Thyroid gland (tissue), 4 donors: ENCODE measurements at regions not wholly inside any gene's neighbourhood (a gene's known extent, or its start where the extent isn't known, plus 50 kb on each side); places are given as distances from the start of the nearest gene placed in this dataset.

Source experiments
- DNase-seq, 2 donors: peaks; one replicate each; pipeline ENCODE4 v3.0.0-alpha.2; 2019
- H3K27ac ChIP-seq, 3 donors: fragments of 200-600 bp; sonication (generic); 1 replicate in 2 of 3; 2 replicates in 1 of 3; pipeline ENCODE4 v1.5.1; 2016 to 2019; ENCODE audit warnings: mild to moderate bottlenecking in 1 of 3, moderate library complexity in 1 of 3
- H3K27me3 ChIP-seq: fragments of 200-600 bp; sonication (generic); one replicate; pipeline ENCODE4 v1.5.1; 2019
- H3K36me3 ChIP-seq, 2 donors: fragments of 200-600 bp; sonication (generic); one replicate each; pipeline ENCODE4 v1.5.1; 2016 to 2019
- H3K4me1 ChIP-seq, 2 donors: fragments of 200-600 bp; sonication (generic); one replicate each; pipeline ENCODE4 v1.5.1; 2017 to 2019
- H3K4me3 ChIP-seq, 3 donors: fragments of 200-600 bp; sonication (generic); replicated peaks in 1 of 3; 1 replicate in 2 of 3; 2 replicates in 1 of 3; pipeline ENCODE4 v1.5.1; 2016; ENCODE audit warnings: mild to moderate bottlenecking in 1 of 3
- H3K9me3 ChIP-seq: fragments of 200-600 bp; sonication (generic); one replicate; pipeline ENCODE4 v1.5.1; 2017
- POLR2A ChIP-seq, 2 donors: fragments of 450-650 bp; IDR thresholded peaks; one replicate each; pipeline ENCODE4 v1.6.1; 2017; ENCODE audit warnings: antibody characterized with exemption in 2 of 2, mild to moderate bottlenecking in 2 of 2, moderate library complexity in 1 of 2
- WGBS, 2 donors: methylation state at CpG; one replicate each; pipeline ENCODE4 v1.1.5; 2017; 5-methylcytosine and 5-hydroxymethylcytosine counted together
- intact Hi-C: fragments of 100-400 bp; cut with DNase I; formaldehyde crosslinking; loops from one replicate; pipeline ENCODE4 v1.15.1; 2023
- TF ChIP-seq, protein P1 (sequence below), 6 experiments: fragments of 200-600 bp in 3 of 6; fragments of 450-650 bp in 3 of 6; sonication (generic) in 3 of 6; IDR thresholded peaks; one replicate each; pipeline ENCODE4 v1.5.1; 2016 to 2019; ENCODE audit warnings: antibody characterized with exemption in 6 of 6, mild to moderate bottlenecking in 2 of 6, inconsistent platforms in 1 of 6, moderate library complexity in 1 of 6

DNA sequence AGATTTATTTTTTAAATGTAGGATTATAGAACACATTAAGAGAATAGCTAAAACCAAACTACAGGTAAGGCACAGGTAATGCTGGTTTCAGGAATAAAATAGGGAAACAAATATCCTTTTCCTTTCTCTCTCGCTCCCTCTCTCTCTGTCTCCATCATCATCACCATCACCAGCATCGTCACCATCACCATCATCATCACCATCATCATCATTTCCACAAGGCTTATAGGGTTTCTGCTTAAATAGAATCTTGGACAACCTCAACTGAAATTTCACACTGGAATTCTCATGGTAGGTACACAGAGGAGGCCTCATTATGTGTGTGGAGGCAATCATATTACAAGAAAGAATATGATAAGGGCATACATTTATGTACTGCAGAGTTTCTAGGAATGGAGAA, 823.6 kb downstream of the MAFB start:
- no peaks in the 10 kb centered on the region for H3K4me1 ChIP-seq
- intact Hi-C loops = no loop called here
- H3K9me3 ChIP-seq = no peaks in the 10 kb centered on the region
- H3K27ac ChIP-seq = no peak overlapping the region
- TF ChIP-seq, protein P1, sequence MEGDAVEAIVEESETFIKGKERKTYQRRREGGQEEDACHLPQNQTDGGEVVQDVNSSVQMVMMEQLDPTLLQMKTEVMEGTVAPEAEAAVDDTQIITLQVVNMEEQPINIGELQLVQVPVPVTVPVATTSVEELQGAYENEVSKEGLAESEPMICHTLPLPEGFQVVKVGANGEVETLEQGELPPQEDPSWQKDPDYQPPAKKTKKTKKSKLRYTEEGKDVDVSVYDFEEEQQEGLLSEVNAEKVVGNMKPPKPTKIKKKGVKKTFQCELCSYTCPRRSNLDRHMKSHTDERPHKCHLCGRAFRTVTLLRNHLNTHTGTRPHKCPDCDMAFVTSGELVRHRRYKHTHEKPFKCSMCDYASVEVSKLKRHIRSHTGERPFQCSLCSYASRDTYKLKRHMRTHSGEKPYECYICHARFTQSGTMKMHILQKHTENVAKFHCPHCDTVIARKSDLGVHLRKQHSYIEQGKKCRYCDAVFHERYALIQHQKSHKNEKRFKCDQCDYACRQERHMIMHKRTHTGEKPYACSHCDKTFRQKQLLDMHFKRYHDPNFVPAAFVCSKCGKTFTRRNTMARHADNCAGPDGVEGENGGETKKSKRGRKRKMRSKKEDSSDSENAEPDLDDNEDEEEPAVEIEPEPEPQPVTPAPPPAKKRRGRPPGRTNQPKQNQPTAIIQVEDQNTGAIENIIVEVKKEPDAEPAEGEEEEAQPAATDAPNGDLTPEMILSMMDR (IDR thresholded peaks at IDR 0.05) = no peak
- no peak for TF ChIP-seq POLR2A (IDR thresholded peaks at IDR 0.05)
- 93 to 94% methylated on average over 2 of the region's 2 CpGs for WGBS, 2 donors
- no peaks in the 10 kb centered on the region for H3K27me3 ChIP-seq
- H3K36me3 ChIP-seq = no peaks in the 10 kb centered on the region
- DNase-seq = no peak
- H3K4me3 ChIP-seq = no peak overlapping the region

DNA sequence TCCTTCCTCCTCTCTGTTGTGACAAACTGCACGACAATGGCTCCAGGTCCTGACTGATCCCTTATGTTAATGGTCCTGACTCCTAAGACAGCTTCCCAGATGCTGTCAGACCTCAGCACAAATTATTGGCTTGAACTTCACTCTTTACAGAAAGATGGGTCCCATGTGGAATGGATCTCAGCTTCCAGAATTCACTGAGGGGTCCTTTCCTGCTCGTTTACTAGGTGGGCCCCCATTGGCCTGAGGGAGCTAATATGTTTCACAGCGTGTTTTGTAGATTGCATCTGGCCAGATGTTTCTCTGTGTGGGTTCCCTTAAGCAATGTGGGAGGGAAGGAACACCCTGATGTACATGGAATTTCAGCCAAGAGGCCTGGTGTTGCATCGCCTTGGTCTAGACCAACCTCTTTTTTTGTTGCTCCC, 826.6 kb downstream of the MAFB start:
- H3K27me3 ChIP-seq = no peaks in the 10 kb centered on the region
- no peak overlapping the region for H3K27ac ChIP-seq
- no peak overlapping the region for H3K4me3 ChIP-seq
- intact Hi-C loops = no loop called here
- TF ChIP-seq, protein P1 (IDR thresholded peaks at IDR 0.05) = no peak
- no peak for TF ChIP-seq POLR2A (IDR thresholded peaks at IDR 0.05)
- WGBS, 2 donors = 76% methylated on average over 4 of the region's 4 CpGs
- H3K36me3 ChIP-seq = no peaks in the 10 kb centered on the region
- DNase-seq = no peak
- H3K9me3 ChIP-seq = no peaks in the 10 kb centered on the region
- no peaks in the 10 kb centered on the region for H3K4me1 ChIP-seq

DNA sequence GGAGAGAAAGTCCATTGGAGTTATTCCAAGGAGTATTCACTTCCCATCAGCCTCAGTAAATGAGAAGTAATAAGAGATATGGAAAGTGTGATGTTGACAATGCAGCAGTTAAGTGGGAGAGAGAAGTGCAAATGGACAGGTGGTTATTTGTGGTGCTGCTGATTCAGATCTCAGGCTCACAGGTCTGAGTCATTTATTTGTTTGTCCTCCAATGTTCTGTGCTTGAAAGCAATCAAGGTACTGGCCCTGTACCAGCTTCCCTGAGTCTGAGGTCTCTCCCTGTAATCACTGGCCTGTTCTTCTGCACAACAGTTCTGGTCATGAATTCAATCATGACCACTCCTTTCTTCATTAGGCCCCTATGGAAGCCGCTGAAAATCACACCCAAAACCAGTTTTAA, 827.7 kb downstream of the MAFB start:
- H3K27ac ChIP-seq = no peak overlapping the region
- H3K4me3 ChIP-seq = no peak overlapping the region
- intact Hi-C loops = no loop called here
- no peak for TF ChIP-seq POLR2A (IDR thresholded peaks at IDR 0.05)
- TF ChIP-seq, protein P1 (IDR thresholded peaks at IDR 0.05) = no peak
- 88 to 92% methylated on average over 1 of the region's 1 CpG for WGBS, 2 donors
- DNase-seq = no peak
- H3K36me3 ChIP-seq = no peaks in the 10 kb centered on the region
- H3K27me3 ChIP-seq = no peaks in the 10 kb centered on the region
- no peaks in the 10 kb centered on the region for H3K4me1 ChIP-seq
- H3K9me3 ChIP-seq = no peaks in the 10 kb centered on the region

DNA sequence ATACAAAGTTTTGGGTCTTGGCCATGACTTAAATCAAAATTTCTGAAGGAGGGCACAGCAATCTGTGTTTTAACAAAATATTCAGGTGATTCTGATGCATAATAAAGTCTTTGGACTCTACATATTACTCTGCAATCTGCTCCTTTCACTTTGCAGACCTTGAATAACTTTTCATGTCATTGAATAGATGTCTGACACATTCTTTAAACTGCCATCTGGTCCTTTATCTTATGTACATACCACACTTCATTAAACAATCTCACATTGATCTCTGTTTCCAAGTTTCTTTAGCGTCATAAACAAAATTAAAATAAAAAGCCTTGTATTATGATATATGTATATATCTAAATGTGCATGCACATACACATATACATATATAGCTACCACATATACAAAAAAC, 831.2 kb downstream of the MAFB start:
- TF ChIP-seq, protein P1 (IDR thresholded peaks at IDR 0.05) = no peak
- TF ChIP-seq POLR2A (IDR thresholded peaks at IDR 0.05) = no peak
- Histone ChIP-seq H3K27me3 (no peaks in the 10 kb centered on the region), H3K36me3 (no peaks in the 10 kb centered on the region), H3K4me1 (no peaks in the 10 kb centered on the region), H3K27ac (no peak overlapping the region), H3K9me3 (no peaks in the 10 kb centered on the region), H3K4me3 (no peak overlapping the region)
- DNase-seq = no peak
- 88 to 90% methylated on average over 1 of the region's 1 CpG for WGBS, 2 donors
- intact Hi-C loops = no loop called here

DNA sequence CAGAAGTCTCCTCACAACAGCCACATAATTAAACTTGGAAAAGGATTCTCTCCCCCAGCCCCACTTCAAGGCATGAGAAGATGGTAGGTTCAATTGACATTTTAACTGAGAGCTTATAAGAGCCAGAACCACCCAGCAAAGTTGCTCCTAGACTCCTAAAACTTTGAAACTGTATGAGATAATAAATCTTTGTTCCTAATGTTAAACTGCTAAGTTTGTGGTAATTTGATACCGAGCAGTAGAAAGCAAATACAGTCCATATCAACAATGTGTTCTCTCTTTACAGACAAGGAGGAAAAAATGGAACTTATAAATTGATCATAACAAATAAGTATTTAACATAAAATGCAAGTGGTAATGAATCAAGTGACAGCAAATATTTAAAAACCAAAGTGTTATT, 831.8 kb downstream of the MAFB start:
- DNase-seq = no peak
- 72 to 87% methylated on average over 1 of the region's 1 CpG for WGBS, 2 donors
- intact Hi-C loops = no loop called here
- Histone ChIP-seq H3K4me3 (no peak overlapping the region), H3K9me3 (no peaks in the 10 kb centered on the region), H3K27ac (no peak overlapping the region), H3K27me3 (no peaks in the 10 kb centered on the region), H3K36me3 (no peaks in the 10 kb centered on the region), H3K4me1 (no peaks in the 10 kb centered on the region)
- TF ChIP-seq POLR2A (IDR thresholded peaks at IDR 0.05) = no peak
- TF ChIP-seq, protein P1 (IDR thresholded peaks at IDR 0.05) = no peak
